Chondrocyte (in vitro differentiated cells): ENCODE measurements at regions not wholly inside any gene's neighbourhood (a gene's known extent, or its start where the extent isn't known, plus 50 kb on each side); places are given as distances from the start of the nearest gene placed in this dataset.

Experiments
- DNase-seq: peaks from one replicate; pipeline ENCODE4 v3.0.0; 2021; ENCODE audit warnings: mixed read lengths, low spot score
- H3K27ac Mint-ChIP-seq: one replicate; pipeline ENCODE4 v1.8.0; 2021; ENCODE audit warnings: mild to moderate bottlenecking, moderate library complexity, mixed read lengths; ENCODE audit not compliant: unreplicated experiment
- H3K27me3 Mint-ChIP-seq: 2 replicates; pipeline ENCODE4 v1.8.0; 2021; ENCODE audit warnings: low read depth, mixed read lengths
- H3K36me3 Mint-ChIP-seq: 2 replicates; pipeline ENCODE4 v1.8.0; 2021; ENCODE audit warnings: low read depth, mixed read lengths
- H3K4me1 Mint-ChIP-seq: 2 replicates; pipeline ENCODE4 v1.8.0; 2021; ENCODE audit warnings: low read depth, mild to moderate bottlenecking, mixed read lengths
- H3K4me3 Mint-ChIP-seq: one replicate; pipeline ENCODE4 v1.8.0; 2021; ENCODE audit warnings: mild to moderate bottlenecking, moderate library complexity, mixed read lengths; ENCODE audit not compliant: unreplicated experiment
- H3K9me3 Mint-ChIP-seq: 2 replicates; pipeline ENCODE4 v1.8.0; 2021; ENCODE audit warnings: low read depth, mixed read lengths
- CTCF ChIP-seq: fragments of 200-600 bp; sonication (generic); IDR thresholded peaks from 2 replicates; pipeline ENCODE4 v1.5.0; 2021; ENCODE audit warnings: antibody characterized with exemption, mild to moderate bottlenecking, moderate library complexity

- Mint-ChIP-seq H3K36me3 (no peaks in the 10 kb centered on the region), H3K4me3 (no peak overlapping the region), H3K4me1 (no peaks in the 10 kb centered on the region), H3K27me3 (peaks cover 5% of the 10 kb centered on the region), H3K9me3 (no peaks in the 10 kb centered on the region), H3K27ac (no peak overlapping the region)
- no peak for TF ChIP-seq CTCF
- DNase-seq: no peak
Observed at GRCh38 chr9:118034701-118035100, 330.5 kb downstream of the TLR4 start.

GRCh38 chr9:118038713-118039112, 334.5 kb downstream of the TLR4 start:
- H3K27me3 Mint-ChIP-seq: peaks cover 5% of the 10 kb centered on the region
- H3K4me3 Mint-ChIP-seq: no peak overlapping the region
- TF ChIP-seq CTCF: no peak

GRCh38 chr9:118058227-118058626, 354.0 kb downstream of the TLR4 start:
- Mint-ChIP-seq H3K27ac (no peak overlapping the region), H3K9me3 (no peaks in the 10 kb centered on the region), H3K36me3 (no peaks in the 10 kb centered on the region), H3K4me1 (no peaks in the 10 kb centered on the region), H3K4me3 (no peak overlapping the region), H3K27me3 (peaks cover under 1% of the 10 kb centered on the region)
- no peak for TF ChIP-seq CTCF
- DNase-seq: no peak

More at GRCh38 chr9:118038713-118039112, 334.5 kb downstream of the TLR4 start:
- H3K4me1 Mint-ChIP-seq: no peaks in the 10 kb centered on the region
- no peak for DNase-seq
- H3K36me3 Mint-ChIP-seq: no peaks in the 10 kb centered on the region
- no peaks in the 10 kb centered on the region for H3K9me3 Mint-ChIP-seq
- H3K27ac Mint-ChIP-seq: no peak overlapping the region

GRCh38 chr9:118059484-118060278, 355.5 kb downstream of the TLR4 start:
- no peaks in the 10 kb centered on the region for H3K36me3 Mint-ChIP-seq
- H3K27ac Mint-ChIP-seq: no peak overlapping the region
- no peaks in the 10 kb centered on the region for H3K4me1 Mint-ChIP-seq
- no peaks in the 10 kb centered on the region for H3K9me3 Mint-ChIP-seq
- H3K4me3 Mint-ChIP-seq: no peak overlapping the region
- TF ChIP-seq CTCF: no peak
- DNase-seq: no peak
- H3K27me3 Mint-ChIP-seq: no peaks in the 10 kb centered on the region

GRCh38 chr9:118083161-118083560, 379.0 kb downstream of the TLR4 start:
- Mint-ChIP-seq H3K4me1 (no peaks in the 10 kb centered on the region), H3K4me3 (no peak overlapping the region), H3K27me3 (no peaks in the 10 kb centered on the region)

More at GRCh38 chr9:118083161-118083560, 379.0 kb downstream of the TLR4 start:
- Mint-ChIP-seq H3K36me3 (no peaks in the 10 kb centered on the region), H3K9me3 (peaks cover 4% of the 10 kb centered on the region), H3K27ac (no peak overlapping the region)
- TF ChIP-seq CTCF: no peak
- no peak for DNase-seq
